ENCODE measurements at regions not wholly inside any gene's neighbourhood (a gene's known extent, or its start where the extent isn't known, plus 50 kb on each side); places are given as distances from the start of the nearest gene placed in this dataset.

GRCh38 chr1:83761167-83762038 is 237.5 kb downstream of the TTLL7 start:
- intact Hi-C loops (cut with micrococcal nuclease; ENCODE audit: unreplicated experiment), result loop anchor here (5.0 kb wide), 1 partner anchor 264 kb away; no protein-coding TSS in a partner anchor
- peak; percentile 89 for FAIRE-seq
- no peak for TF ChIP-seq NFYA (IDR thresholded peaks at IDR 0.05; ENCODE audit: borderline replicate concordance, low read depth, low read length)
- no peak for TF ChIP-seq ELK1 (IDR thresholded peaks at IDR 0.05; ENCODE audit: low read depth, low read length)
- TF ChIP-seq BACH1 (IDR thresholded peaks at IDR 0.05; ENCODE audit: borderline replicate concordance), result no peak
- TF ChIP-seq POU2F2 (IDR thresholded peaks at IDR 0.05; ENCODE audit: borderline replicate concordance, low read depth, low read length), result peak; percentile 66; the same call in 2 of the 3 replicates
- peak; percentile 45 for TF ChIP-seq RUNX3 (IDR thresholded peaks at IDR 0.05; ENCODE audit: low read length)
- peak; percentile 25 to 38; a peak in 2 of 4 replicates for TF ChIP-seq IKZF2 (IDR thresholded peaks at IDR 0.05)
- 0 out of 4 replicates have a peak, but pooled peaks of 1 of the 2 experiments have one; percentile 6 for TF ChIP-seq SRF (IDR thresholded peaks at IDR 0.05; ENCODE audit: low read depth in 2 of 2, low read length in 2 of 2)
- no peak for TF ChIP-seq HDAC2 (IDR thresholded peaks at IDR 0.05)
- TF ChIP-seq, protein P1, sequence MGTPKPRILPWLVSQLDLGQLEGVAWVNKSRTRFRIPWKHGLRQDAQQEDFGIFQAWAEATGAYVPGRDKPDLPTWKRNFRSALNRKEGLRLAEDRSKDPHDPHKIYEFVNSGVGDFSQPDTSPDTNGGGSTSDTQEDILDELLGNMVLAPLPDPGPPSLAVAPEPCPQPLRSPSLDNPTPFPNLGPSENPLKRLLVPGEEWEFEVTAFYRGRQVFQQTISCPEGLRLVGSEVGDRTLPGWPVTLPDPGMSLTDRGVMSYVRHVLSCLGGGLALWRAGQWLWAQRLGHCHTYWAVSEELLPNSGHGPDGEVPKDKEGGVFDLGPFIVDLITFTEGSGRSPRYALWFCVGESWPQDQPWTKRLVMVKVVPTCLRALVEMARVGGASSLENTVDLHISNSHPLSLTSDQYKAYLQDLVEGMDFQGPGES (IDR thresholded peaks at IDR 0.05), result no peak
- TF ChIP-seq SPI1 (IDR thresholded peaks at IDR 0.05; ENCODE audit: borderline replicate concordance, insufficient read depth, low read depth, low read length), result peak; percentile 87
- no peak for TF ChIP-seq CHD4 (IDR thresholded peaks at IDR 0.05)
- no peak for TF ChIP-seq DPF2 (IDR thresholded peaks at IDR 0.05)
- peak; percentile 70; the same call in 1 of the 2 replicates for TF ChIP-seq TCF12 (IDR thresholded peaks at IDR 0.05; ENCODE audit: low read depth, low read length)
- TF ChIP-seq ATF2 (IDR thresholded peaks at IDR 0.05; ENCODE audit: low read length), result 0 out of 2 replicates have a peak, but pooled peaks have one; percentile 27
- no peak for TF ChIP-seq ETV6 (conservative IDR thresholded peaks at IDR 0.05 in 1 of 2, IDR thresholded peaks at IDR 0.05 in 1 of 2; ENCODE audit: borderline replicate concordance in 1 of 2, low read depth in 1 of 2)
- TF ChIP-seq RAD21 (IDR thresholded peaks at IDR 0.05; ENCODE audit: insufficient read depth, low read depth, low read length), result peak; percentile 33; the same call in 1 of the 2 replicates
- 0 out of 2 replicates have a peak, but pooled peaks have one; percentile 18 for TF ChIP-seq ATF7 (IDR thresholded peaks at IDR 0.05; ENCODE audit: low read depth)
- TF ChIP-seq ZNF217 (IDR thresholded peaks at IDR 0.05), result peak; percentile 28; the same call in 1 of the 2 replicates
- TF ChIP-seq IKZF1 (conservative IDR thresholded peaks at IDR 0.05), result peak; percentile 27; the same call in 1 of the 2 replicates
- TF ChIP-seq EP300 (IDR thresholded peaks at IDR 0.05; ENCODE audit: borderline replicate concordance in 1 of 2, control insufficient read depth in 1 of 2, low read depth in 2 of 2, low read length in 2 of 2), result no peak
- TF ChIP-seq ESRRA (IDR thresholded peaks at IDR 0.05; ENCODE audit: low read length), result no peak

More at GRCh38 chr1:83761167-83762038, 237.5 kb downstream of the TTLL7 start:
- no peaks in the 10 kb centered on the region; a peak in 1 of 4 replicates for H3K27me3 ChIP-seq (replicated peaks in 1 of 2; ENCODE audit: control insufficient read depth in 2 of 2, insufficient read depth in 2 of 2, low read length in 1 of 2)
- no peak overlapping the region for H3K9ac ChIP-seq (ENCODE audit: control insufficient read depth, insufficient read depth, low read length)
- no peaks in the 10 kb centered on the region for H4K20me1 ChIP-seq (ENCODE audit: control insufficient read depth, insufficient read depth)
- ChIA-PET POLR2A (no interaction called here), CTCF (interaction anchor here (0.7 kb wide), 1 partner anchor 816 kb away, joined by 3 read pairs; no protein-coding TSS in a partner anchor), RAD21 (ENCODE audit: unreplicated experiment) (interaction anchor here (1.5 kb wide), 1 partner anchor 25 kb away, joined by 3 read pairs; no protein-coding TSS in a partner anchor), SMC1A (ENCODE audit: uncharacterized antibody, unreplicated experiment) (interaction anchor here (0.8 to 1.5 kb wide), 2 partner anchors 10 to 98 kb away, joined by 3 read pairs; no protein-coding TSS in a partner anchor)
- no peak overlapping the region for H3K4me3 ChIP-seq
- H2AFZ ChIP-seq (ENCODE audit: control insufficient read depth, low read depth, low read length), result peak overlapping the region; percentile 15; the same call in 1 of the 2 replicates
- peaks cover 6% of the 10 kb centered on the region for H3K4me1 ChIP-seq (ENCODE audit: control insufficient read depth, insufficient read depth, low read length)
- ATAC-seq, result peak; percentile 99
- 39% methylated on average over 8 of the region's 8 CpGs for WGBS (ENCODE audit: insufficient coverage, insufficient replicate concordance, low lambda C conversion rate, missing lambda C conversion rate)
- no peaks in the 10 kb centered on the region for H3K79me2 ChIP-seq (ENCODE audit: control insufficient read depth, insufficient read depth, low read length)
- peak overlapping the region; percentile 43; the same call in 1 of the 2 replicates for H3K4me2 ChIP-seq (ENCODE audit: control insufficient read depth, insufficient read depth)
- DNase-seq (ENCODE audit: low read depth, low spot score), result peak; percentile 45
- in situ Hi-C loops (cut with MboI), result no loop called here
- no peaks in the 10 kb centered on the region for H3K36me3 ChIP-seq (ENCODE audit: control insufficient read depth in 2 of 2, insufficient read depth in 2 of 2, low read length in 1 of 2)
- no peak overlapping the region for H3K27ac ChIP-seq (ENCODE audit: control insufficient read depth, insufficient read depth)
- BruUV-seq (replicated peaks), result no TSS peak
- H3K9me3 ChIP-seq (replicated peaks; ENCODE audit: control insufficient read depth, insufficient read depth, low read length), result no peaks in the 10 kb centered on the region
